Smooth muscle cell (in vitro differentiated cells): ENCODE measurements at regions not wholly inside any gene's neighbourhood (a gene's known extent, or its start where the extent isn't known, plus 50 kb on each side); places are given as distances from the start of the nearest gene placed in this dataset.

ENCODE experiments used
- DNase-seq: peaks from one replicate; lab custom pipeline; 2025; ENCODE audit not compliant: unreplicated experiment; lab: John Stamatoyannopoulos, UW
- H2AFZ ChIP-seq: fragments of 200-600 bp; sonication (generic); 2 replicates; pipeline ENCODE4 v1.6.0; 2016; ENCODE audit warnings: antibody characterized with exemption, low read depth, mild to moderate bottlenecking
- H3F3A ChIP-seq: fragments of 200-600 bp; sonication (generic); 2 replicates; pipeline ENCODE4 v1.6.0; 2017; ENCODE audit warnings: antibody characterized with exemption, low read depth
- H3K27ac ChIP-seq: fragments of 200-600 bp; sonication (generic); 2 replicates; pipeline ENCODE4 v1.5.1; 2016; ENCODE audit warnings: low read depth, mild to moderate bottlenecking
- H3K27me3 ChIP-seq: fragments of 200-600 bp; sonication (generic); 2 replicates; pipeline ENCODE4 v1.6.1; 2016; ENCODE audit warnings: low read depth, mild to moderate bottlenecking
- H3K36me3 ChIP-seq: fragments of 200-600 bp; sonication (generic); 2 replicates; pipeline ENCODE4 v1.5.1; 2016; ENCODE audit warnings: low read depth
- H3K4me1 ChIP-seq: fragments of 200-600 bp; sonication (generic); 2 replicates; pipeline ENCODE4 v1.5.1; 2016; ENCODE audit warnings: low read depth
- H3K4me2 ChIP-seq: fragments of 200-600 bp; sonication (generic); 2 replicates; pipeline ENCODE4 v1.6.0; 2016; ENCODE audit warnings: mild to moderate bottlenecking
- H3K4me3 ChIP-seq: fragments of 200-600 bp; sonication (generic); 2 replicates; pipeline ENCODE4 v1.5.1; 2016; ENCODE audit warnings: mild to moderate bottlenecking
- H3K79me2 ChIP-seq: fragments of 200-600 bp; sonication (generic); 2 replicates; pipeline ENCODE4 v1.6.0; 2016; ENCODE audit warnings: low read depth, mild to moderate bottlenecking
- H3K9ac ChIP-seq: fragments of 200-600 bp; sonication (generic); 2 replicates; pipeline ENCODE4 v1.6.0; 2016; ENCODE audit warnings: low read depth
- H3K9me3 ChIP-seq: fragments of 200-600 bp; sonication (generic); replicated peaks from 2 replicates; pipeline ENCODE4 v1.5.1; 2016; ENCODE audit warnings: low read depth
- H4K20me1 ChIP-seq: fragments of 200-600 bp; sonication (generic); 2 replicates; pipeline ENCODE4 v1.6.0; 2016; ENCODE audit warnings: low read depth
- whole genome bisulfite sequencing: methylation state at CpG from one replicate; pipeline ENCODE4 v1.1.7; 2016; ENCODE audit warnings: low lambda C conversion rate; 5-methylcytosine and 5-hydroxymethylcytosine counted together
- TF ChIP-seq, protein P1 (sequence below): fragments of 200-600 bp; sonication (generic); IDR thresholded peaks from 2 replicates; pipeline ENCODE4 v1.5.1; 2017; ENCODE audit warnings: borderline replicate concordance, mild to moderate bottlenecking, antibody characterized with exemption; ENCODE audit not compliant: insufficient read depth, poor library complexity, severe bottlenecking

GRCh38 chr14:23866269-23866668, 87.3 kb upstream of the DHRS4 start:
- H2AFZ ChIP-seq: no peak overlapping the region
- H3K27me3 ChIP-seq: no peaks in the 10 kb centered on the region
- H3F3A ChIP-seq: no peaks in the 10 kb centered on the region
- no peak overlapping the region for H3K4me3 ChIP-seq
- H3K4me1 ChIP-seq: no peaks in the 10 kb centered on the region
- no peak for DNase-seq
- no peaks in the 10 kb centered on the region for H3K36me3 ChIP-seq
- H4K20me1 ChIP-seq: no peaks in the 10 kb centered on the region
- H3K9ac ChIP-seq: no peak overlapping the region
- no peaks in the 10 kb centered on the region for H3K79me2 ChIP-seq
- no peak overlapping the region for H3K4me2 ChIP-seq
- TF ChIP-seq, protein P1, sequence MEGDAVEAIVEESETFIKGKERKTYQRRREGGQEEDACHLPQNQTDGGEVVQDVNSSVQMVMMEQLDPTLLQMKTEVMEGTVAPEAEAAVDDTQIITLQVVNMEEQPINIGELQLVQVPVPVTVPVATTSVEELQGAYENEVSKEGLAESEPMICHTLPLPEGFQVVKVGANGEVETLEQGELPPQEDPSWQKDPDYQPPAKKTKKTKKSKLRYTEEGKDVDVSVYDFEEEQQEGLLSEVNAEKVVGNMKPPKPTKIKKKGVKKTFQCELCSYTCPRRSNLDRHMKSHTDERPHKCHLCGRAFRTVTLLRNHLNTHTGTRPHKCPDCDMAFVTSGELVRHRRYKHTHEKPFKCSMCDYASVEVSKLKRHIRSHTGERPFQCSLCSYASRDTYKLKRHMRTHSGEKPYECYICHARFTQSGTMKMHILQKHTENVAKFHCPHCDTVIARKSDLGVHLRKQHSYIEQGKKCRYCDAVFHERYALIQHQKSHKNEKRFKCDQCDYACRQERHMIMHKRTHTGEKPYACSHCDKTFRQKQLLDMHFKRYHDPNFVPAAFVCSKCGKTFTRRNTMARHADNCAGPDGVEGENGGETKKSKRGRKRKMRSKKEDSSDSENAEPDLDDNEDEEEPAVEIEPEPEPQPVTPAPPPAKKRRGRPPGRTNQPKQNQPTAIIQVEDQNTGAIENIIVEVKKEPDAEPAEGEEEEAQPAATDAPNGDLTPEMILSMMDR: no peak
- H3K27ac ChIP-seq: no peak overlapping the region
- 50% methylated on average over 6 of the region's 6 CpGs for WGBS
- peaks cover 4% of the 10 kb centered on the region for H3K9me3 ChIP-seq

DNA sequence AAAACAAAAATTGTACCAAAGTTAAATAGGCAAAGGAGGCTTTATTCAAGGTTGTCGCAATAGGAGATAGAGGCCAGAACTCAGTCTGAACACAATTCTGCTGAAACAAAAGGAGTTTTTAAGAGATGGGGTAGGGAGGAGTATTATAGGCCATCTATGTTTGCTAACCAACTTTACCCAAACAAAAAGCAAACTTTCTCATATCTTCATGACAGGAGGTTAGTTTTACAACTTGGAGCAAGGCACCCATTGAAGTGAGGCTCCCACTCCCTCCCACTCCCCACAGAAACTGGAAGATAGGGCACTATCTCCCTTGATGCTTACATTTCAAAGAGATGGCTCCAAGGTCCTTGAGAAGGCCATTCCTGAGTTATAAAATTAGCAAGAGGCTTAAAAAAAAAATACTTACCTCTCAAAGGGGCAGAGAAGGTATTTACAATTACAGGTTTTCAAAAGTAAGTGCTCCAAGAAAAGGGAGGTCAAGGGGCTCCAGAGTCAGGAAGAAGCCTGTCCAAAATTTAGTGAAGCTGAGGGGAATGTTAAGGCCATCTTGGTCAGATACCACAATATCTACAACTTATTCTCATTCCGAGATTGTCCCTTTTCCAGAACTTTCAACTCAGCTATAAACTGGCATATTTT, 84.4 kb upstream of the DHRS4 start:
- Histone ChIP-seq H4K20me1 (no peaks in the 10 kb centered on the region), H3K4me1 (no peaks in the 10 kb centered on the region), H3K27ac (no peak overlapping the region), H3K4me3 (no peak overlapping the region), H3K79me2 (no peaks in the 10 kb centered on the region), H3F3A (no peaks in the 10 kb centered on the region), H3K9me3 (peaks cover 4% of the 10 kb centered on the region), H3K36me3 (no peaks in the 10 kb centered on the region), H3K9ac (no peak overlapping the region), H2AFZ (no peak overlapping the region), H3K4me2 (no peak overlapping the region), H3K27me3 (no peaks in the 10 kb centered on the region)
- no peak for DNase-seq
- TF ChIP-seq, protein P1: no peak
- WGBS: 78% methylated on average over 2 of the region's 2 CpGs

GRCh38 chr14:23876160-23876750, 77.3 kb upstream of the DHRS4 start:
- TF ChIP-seq, protein P1: no peak
- Histone ChIP-seq H3K27me3 (no peaks in the 10 kb centered on the region), H3K79me2 (no peaks in the 10 kb centered on the region), H3K4me1 (no peaks in the 10 kb centered on the region), H3K9me3 (no peaks in the 10 kb centered on the region), H3F3A (no peaks in the 10 kb centered on the region), H3K4me2 (no peak overlapping the region), H4K20me1 (no peaks in the 10 kb centered on the region), H2AFZ (no peak overlapping the region), H3K36me3 (no peaks in the 10 kb centered on the region), H3K4me3 (no peak overlapping the region), H3K9ac (no peak overlapping the region), H3K27ac (no peak overlapping the region)
- DNase-seq: no peak
- WGBS: 70% methylated on average over 3 of the region's 3 CpGs

- no peak overlapping the region for H3K27ac ChIP-seq
- H3K27me3 ChIP-seq: no peaks in the 10 kb centered on the region
- WGBS: 65% methylated on average over 4 of the region's 4 CpGs
- H3K9ac ChIP-seq: no peak overlapping the region
- TF ChIP-seq, protein P1: no peak
- no peak overlapping the region for H2AFZ ChIP-seq
- H3K79me2 ChIP-seq: no peaks in the 10 kb centered on the region
- H3K36me3 ChIP-seq: no peaks in the 10 kb centered on the region
- no peaks in the 10 kb centered on the region for H4K20me1 ChIP-seq
- no peaks in the 10 kb centered on the region for H3K9me3 ChIP-seq
- DNase-seq: no peak
- H3K4me3 ChIP-seq: no peak overlapping the region
- H3K4me2 ChIP-seq: no peak overlapping the region
- H3K4me1 ChIP-seq: no peaks in the 10 kb centered on the region
- no peaks in the 10 kb centered on the region for H3F3A ChIP-seq
Measured at GRCh38 chr14:23877111-23877510, 76.5 kb upstream of the DHRS4 start.
